T-helper 1 cell treated with Interleukin-12 subunit alpha and Interleukin-12 subunit beta and Interleukin-4 antibody, amounts not matched to agents 30 ng/mL and 1 ng/mL, for 36 hours (primary cell): ENCODE measurements at regions not wholly inside any gene's neighbourhood (a gene's known extent, or its start where the extent isn't known, plus 50 kb on each side); places are given as distances from the start of the nearest gene placed in this dataset.

Experiments used
- intact Hi-C: fragments of 100-400 bp; cut with micrococcal nuclease; formaldehyde crosslinking; loops from one replicate; pipeline ENCODE4 v1.15.1; 2024

GRCh38 chr7:84497873-84498272 lies 303.3 kb upstream of the SEMA3A start:
- intact Hi-C loops: no loop called here

- intact Hi-C loops: no loop called here
Measured at GRCh38 chr7:84495128-84495527, 300.5 kb upstream of the SEMA3A start.

GRCh38 chr7:84492098-84493034 lies 297.8 kb upstream of the SEMA3A start:
- intact Hi-C loops: no loop called here

GRCh38 chr7:84490661-84491060 lies 296.1 kb upstream of the SEMA3A start:
- intact Hi-C loops: no loop called here

- intact Hi-C loops: no loop called here
Measured at GRCh38 chr7:84484502-84485079, 290.0 kb upstream of the SEMA3A start.

GRCh38 chr7:84482476-84482875 lies 287.9 kb upstream of the SEMA3A start:
- intact Hi-C loops: no loop called here

- intact Hi-C loops: no loop called here
Measured at GRCh38 chr7:84479059-84479458, 284.5 kb upstream of the SEMA3A start.

- intact Hi-C loops: no loop called here
Measured at GRCh38 chr7:84477786-84478478, 283.3 kb upstream of the SEMA3A start.

GRCh38 chr7:84474436-84474835 lies 279.8 kb upstream of the SEMA3A start:
- intact Hi-C loops: no loop called here

GRCh38 chr7:84471576-84471975 lies 277.0 kb upstream of the SEMA3A start:
- intact Hi-C loops: no loop called here

- intact Hi-C loops: no loop called here
Measured at GRCh38 chr7:84469034-84469433, 274.4 kb upstream of the SEMA3A start.

- intact Hi-C loops: no loop called here
Measured at GRCh38 chr7:84462259-84462658, 267.7 kb upstream of the SEMA3A start.

- intact Hi-C loops: no loop called here
Measured at GRCh38 chr7:84461093-84461492, 266.5 kb upstream of the SEMA3A start.

GRCh38 chr7:84455788-84456187 lies 261.2 kb upstream of the SEMA3A start:
- intact Hi-C loops: no loop called here

GRCh38 chr7:84454174-84454959 lies 259.8 kb upstream of the SEMA3A start:
- intact Hi-C loops: loop anchor here (1.0 kb wide), 2 partner anchors 478 to 518 kb away; no protein-coding TSS in a partner anchor

GRCh38 chr7:84452618-84453017 lies 258.0 kb upstream of the SEMA3A start:
- intact Hi-C loops: no loop called here

- intact Hi-C loops: no loop called here
Measured at GRCh38 chr7:84450772-84451171, 256.2 kb upstream of the SEMA3A start.

GRCh38 chr7:84447636-84448293 lies 253.2 kb upstream of the SEMA3A start:
- intact Hi-C loops: no loop called here

- intact Hi-C loops: no loop called here
Measured at GRCh38 chr7:84446991-84447480, 252.4 kb upstream of the SEMA3A start.

- intact Hi-C loops: loop anchor here (10.0 kb wide), 1 partner anchor 341 kb away; no protein-coding TSS in a partner anchor
Measured at GRCh38 chr7:84425702-84426259, 231.2 kb upstream of the SEMA3A start.
